ENCODE measurements at regions not wholly inside any gene's neighbourhood (a gene's known extent, or its start where the extent isn't known, plus 50 kb on each side); places are given as distances from the start of the nearest gene placed in this dataset.

GRCh38 chr21:35606146-35606545 is 454.2 kb downstream of the SETD4 start:
- no peak for TF ChIP-seq FOS (IDR thresholded peaks at IDR 0.05; ENCODE audit: borderline replicate concordance, insufficient read depth, low read length)
- no peak for TF ChIP-seq EZH2 (IDR thresholded peaks at IDR 0.05; ENCODE audit: borderline replicate concordance, low read depth, low read length, severe bottlenecking)
- no peak for TF ChIP-seq JUN (IDR thresholded peaks at IDR 0.05; ENCODE audit: borderline replicate concordance, insufficient read depth, insufficient read length, low read depth)
- no peak for TF ChIP-seq MYC (IDR thresholded peaks at IDR 0.05; ENCODE audit: low read depth, low read length)
- no peak for TF ChIP-seq GATA2 (IDR thresholded peaks at IDR 0.05; ENCODE audit: insufficient read depth, insufficient read length, low read depth, low read length)
- no peak for TF ChIP-seq POLR2A (IDR thresholded peaks at IDR 0.05; ENCODE audit: low read depth, low read length)

GRCh38 chr21:35603494-35603893 is 456.8 kb downstream of the SETD4 start:
- Histone ChIP-seq H3K4me3 (replicated peaks in 1 of 3; ENCODE audit: insufficient read depth in 1 of 3, low read depth in 1 of 3, low read length in 3 of 3) (no peak overlapping the region), H3K27ac (ENCODE audit: insufficient read depth, low read depth, low read length) (no peak overlapping the region), H3K4me2 (ENCODE audit: insufficient read depth, low read length) (no peak overlapping the region), H4K20me1 (replicated peaks; ENCODE audit: control insufficient read depth, extremely low read depth, insufficient read depth, low read length) (no peaks in the 10 kb centered on the region), H3K9me3 (replicated peaks; ENCODE audit: control insufficient read depth, insufficient read depth, low read length) (no peaks in the 10 kb centered on the region), H3K9me1 (replicated peaks; ENCODE audit: control insufficient read depth, extremely low read depth, insufficient read depth, low read length) (no peaks in the 10 kb centered on the region), H3K4me1 (ENCODE audit: control insufficient read depth, extremely low read depth, insufficient read depth, low read length) (no peaks in the 10 kb centered on the region), H3K36me3 (ENCODE audit: control insufficient read depth in 2 of 2, extremely low read depth in 1 of 2, insufficient read depth in 2 of 2, low read length in 2 of 2) (no peaks in the 10 kb centered on the region), H3K79me2 (ENCODE audit: control insufficient read depth, insufficient read depth, low read length) (no peaks in the 10 kb centered on the region), H3K27me3 (ENCODE audit: control insufficient read depth in 2 of 2, insufficient read depth in 2 of 2, low read length in 2 of 2) (peaks cover 22 to 37% of the 10 kb centered on the region in 2 experiments), H3K9ac (replicated peaks; ENCODE audit: extremely low read depth, insufficient read depth, low read length) (no peak overlapping the region), H2AFZ (ENCODE audit: low read depth, low read length) (no peak overlapping the region)
- intact Hi-C loops (cut with micrococcal nuclease), result no loop called here
- no peak for FAIRE-seq
- ChIA-PET CTCF (interaction anchor here (1.9 kb wide), 1 partner anchor 13 kb away, joined by 7 read pairs; no protein-coding TSS in a partner anchor), POLR2A (no interaction called here)
- BruUV-seq (replicated peaks), result no TSS peak
- dilution Hi-C loops (cut with MboI; ENCODE audit: extremely low pct_ligation_motif_present, low sequenced_read_pairs), result no loop called here
- TF ChIP-seq POLR2AphosphoS5 (IDR thresholded peaks at IDR 0.05; ENCODE audit: insufficient read depth, low read depth, low read length) (no peak), EZH2 (IDR thresholded peaks at IDR 0.05; ENCODE audit: borderline replicate concordance, low read depth, low read length, severe bottlenecking) (no peak), POLR2A (IDR thresholded peaks at IDR 0.05; ENCODE audit: low read depth, low read length) (no peak)
- TF ChIP-seq, protein P1, sequence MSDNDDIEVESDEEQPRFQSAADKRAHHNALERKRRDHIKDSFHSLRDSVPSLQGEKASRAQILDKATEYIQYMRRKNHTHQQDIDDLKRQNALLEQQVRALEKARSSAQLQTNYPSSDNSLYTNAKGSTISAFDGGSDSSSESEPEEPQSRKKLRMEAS (IDR thresholded peaks at IDR 0.05; ENCODE audit: insufficient read depth, insufficient read length), result no peak
- DNase-seq (ENCODE audit: low read depth, low spot score), result no peak

More at GRCh38 chr21:35606146-35606545, 454.2 kb downstream of the SETD4 start:
- Histone ChIP-seq H3K27me3 (ENCODE audit: control insufficient read depth in 2 of 2, insufficient read depth in 2 of 2, low read length in 2 of 2) (peaks cover 14 to 32% of the 10 kb centered on the region in 2 experiments), H3K79me2 (ENCODE audit: control insufficient read depth, insufficient read depth, low read length) (no peaks in the 10 kb centered on the region), H3K9me3 (replicated peaks; ENCODE audit: control insufficient read depth, insufficient read depth, low read length) (no peaks in the 10 kb centered on the region), H3K4me2 (ENCODE audit: insufficient read depth, low read length) (no peak overlapping the region), H3K9ac (replicated peaks; ENCODE audit: extremely low read depth, insufficient read depth, low read length) (no peak overlapping the region), H3K9me1 (replicated peaks; ENCODE audit: control insufficient read depth, extremely low read depth, insufficient read depth, low read length) (no peaks in the 10 kb centered on the region), H4K20me1 (replicated peaks; ENCODE audit: control insufficient read depth, extremely low read depth, insufficient read depth, low read length) (no peaks in the 10 kb centered on the region), H3K4me3 (replicated peaks in 1 of 3; ENCODE audit: insufficient read depth in 1 of 3, low read depth in 1 of 3, low read length in 3 of 3) (no peak overlapping the region), H3K27ac (ENCODE audit: insufficient read depth, low read depth, low read length) (no peak overlapping the region), H3K36me3 (ENCODE audit: control insufficient read depth in 2 of 2, extremely low read depth in 1 of 2, insufficient read depth in 2 of 2, low read length in 2 of 2) (no peaks in the 10 kb centered on the region), H3K4me1 (ENCODE audit: control insufficient read depth, extremely low read depth, insufficient read depth, low read length) (no peaks in the 10 kb centered on the region), H2AFZ (ENCODE audit: low read depth, low read length) (no peak overlapping the region)
- ChIA-PET POLR2A (no interaction called here), CTCF (interaction anchor here (2.7 kb wide), 1 partner anchor 10 kb away, joined by 8 read pairs; no protein-coding TSS in a partner anchor)
- intact Hi-C loops (cut with micrococcal nuclease) (no loop called here), dilution Hi-C loops (cut with MboI; ENCODE audit: extremely low pct_ligation_motif_present, low sequenced_read_pairs) (no loop called here)
- no peak for FAIRE-seq
- no TSS peak for BruUV-seq (replicated peaks)
- no peak for DNase-seq (ENCODE audit: low read depth, low spot score)

Measured in endothelial cell of umbilical vein (primary cell).